Thyroid gland (tissue), 4 donors: ENCODE measurements at regions not wholly inside any gene's neighbourhood (a gene's known extent, or its start where the extent isn't known, plus 50 kb on each side); places are given as distances from the start of the nearest gene placed in this dataset.

Source experiments
- CTCF ChIP-seq, 6 experiments: fragments of 200-600 bp in 3 of 6; fragments of 450-650 bp in 3 of 6; sonication (generic) in 3 of 6; IDR thresholded peaks; one replicate each; pipeline ENCODE4 v1.5.1; 2016 to 2019; ENCODE audit warnings: antibody characterized with exemption in 6 of 6, mild to moderate bottlenecking in 2 of 6, inconsistent platforms in 1 of 6, moderate library complexity in 1 of 6
- POLR2A ChIP-seq, 2 donors: fragments of 450-650 bp; IDR thresholded peaks; one replicate each; pipeline ENCODE4 v1.6.1; 2017; ENCODE audit warnings: antibody characterized with exemption in 2 of 2, mild to moderate bottlenecking in 2 of 2, moderate library complexity in 1 of 2

- TF ChIP-seq CTCF (IDR thresholded peaks at IDR 0.05) (no peak), POLR2A (IDR thresholded peaks at IDR 0.05) (no peak)
Measured at GRCh38 chr12:67742461-67742860, 93.9 kb downstream of the DYRK2 start.
